ENCODE measurements at regions not wholly inside any gene's neighbourhood (a gene's known extent, or its start where the extent isn't known, plus 50 kb on each side); places are given as distances from the start of the nearest gene placed in this dataset.

- no peak for TF ChIP-seq CTCF (IDR thresholded peaks at IDR 0.05)
- TF ChIP-seq POLR2AphosphoS5 (IDR thresholded peaks at IDR 0.05; ENCODE audit: low read depth, low read length) = no peak
- no peak for TF ChIP-seq TCF7L2 (IDR thresholded peaks at IDR 0.05; ENCODE audit: low read depth, low read length)
Measured at GRCh38 chr7:136657482-136657921, 210.9 kb upstream of the CHRM2 start.

All from Panc1 (cell line).